IMR-90 (cell line): ENCODE measurements at regions not wholly inside any gene's neighbourhood (a gene's known extent, or its start where the extent isn't known, plus 50 kb on each side); places are given as distances from the start of the nearest gene placed in this dataset.

ENCODE experiments used
- CTCF ChIP-seq: conservative IDR thresholded peaks from 2 replicates; pipeline ENCODE4 v1.5.1; 2012; ENCODE audit warnings: mild to moderate bottlenecking, low read depth, low read length, improper control_type of control experiment
- MAZ ChIP-seq: IDR thresholded peaks from 2 replicates; pipeline ENCODE4 v1.6.1; 2012; ENCODE audit warnings: low read depth, mild to moderate bottlenecking, low read length, improper control_type of control experiment, moderate library complexity, borderline replicate concordance
- MXI1 ChIP-seq: IDR thresholded peaks from 2 replicates; pipeline ENCODE4 v1.6.1; 2012; ENCODE audit warnings: low read depth, mild to moderate bottlenecking, low read length, moderate library complexity, borderline replicate concordance
- POLR2A ChIP-seq: IDR thresholded peaks from 2 replicates; pipeline ENCODE4 v1.6.1; 2012; ENCODE audit warnings: mild to moderate bottlenecking, low read depth, low read length

- TF ChIP-seq CTCF (no peak), POLR2A (no peak), MAZ (no peak), MXI1 (no peak)
Observed at GRCh38 chr12:127781336-127781735, 485.6 kb upstream of the TMEM132C start.
